ENCODE measurements at regions not wholly inside any gene's neighbourhood (a gene's known extent, or its start where the extent isn't known, plus 50 kb on each side); places are given as distances from the start of the nearest gene placed in this dataset.

DNA sequence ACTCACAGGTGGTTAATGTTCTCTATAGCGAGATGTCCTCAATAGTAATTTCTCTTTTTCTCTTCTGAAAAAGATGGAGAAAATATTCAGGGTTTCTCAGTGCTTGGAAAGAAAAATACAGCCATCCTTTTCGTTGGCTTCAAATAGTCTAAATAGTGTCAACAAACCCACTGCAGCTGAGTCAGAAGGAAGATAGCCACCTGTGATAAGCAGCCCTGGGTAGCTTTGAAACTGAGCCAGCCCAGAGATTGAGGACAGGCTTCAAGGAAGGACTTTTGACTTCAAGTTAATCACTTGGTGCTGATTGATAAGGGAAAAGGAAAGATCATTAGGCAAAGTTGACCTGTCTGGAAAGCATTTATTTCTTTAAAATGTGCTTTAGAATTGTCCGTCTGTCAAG is 78.7 kb upstream of the TYRP1 start:
- TF ChIP-seq, protein P1, sequence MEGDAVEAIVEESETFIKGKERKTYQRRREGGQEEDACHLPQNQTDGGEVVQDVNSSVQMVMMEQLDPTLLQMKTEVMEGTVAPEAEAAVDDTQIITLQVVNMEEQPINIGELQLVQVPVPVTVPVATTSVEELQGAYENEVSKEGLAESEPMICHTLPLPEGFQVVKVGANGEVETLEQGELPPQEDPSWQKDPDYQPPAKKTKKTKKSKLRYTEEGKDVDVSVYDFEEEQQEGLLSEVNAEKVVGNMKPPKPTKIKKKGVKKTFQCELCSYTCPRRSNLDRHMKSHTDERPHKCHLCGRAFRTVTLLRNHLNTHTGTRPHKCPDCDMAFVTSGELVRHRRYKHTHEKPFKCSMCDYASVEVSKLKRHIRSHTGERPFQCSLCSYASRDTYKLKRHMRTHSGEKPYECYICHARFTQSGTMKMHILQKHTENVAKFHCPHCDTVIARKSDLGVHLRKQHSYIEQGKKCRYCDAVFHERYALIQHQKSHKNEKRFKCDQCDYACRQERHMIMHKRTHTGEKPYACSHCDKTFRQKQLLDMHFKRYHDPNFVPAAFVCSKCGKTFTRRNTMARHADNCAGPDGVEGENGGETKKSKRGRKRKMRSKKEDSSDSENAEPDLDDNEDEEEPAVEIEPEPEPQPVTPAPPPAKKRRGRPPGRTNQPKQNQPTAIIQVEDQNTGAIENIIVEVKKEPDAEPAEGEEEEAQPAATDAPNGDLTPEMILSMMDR (IDR thresholded peaks at IDR 0.05; ENCODE audit: low read depth, low read length, missing control alignments) = no peak
- in situ Hi-C loops (cut with HindIII; ENCODE audit: low sequenced_read_pairs) = no loop called here
- H3K4me3 ChIP-seq (ENCODE audit: low read depth, low read length) = no peak overlapping the region
- no peak for DNase-seq (ENCODE audit: low read depth)

DNA sequence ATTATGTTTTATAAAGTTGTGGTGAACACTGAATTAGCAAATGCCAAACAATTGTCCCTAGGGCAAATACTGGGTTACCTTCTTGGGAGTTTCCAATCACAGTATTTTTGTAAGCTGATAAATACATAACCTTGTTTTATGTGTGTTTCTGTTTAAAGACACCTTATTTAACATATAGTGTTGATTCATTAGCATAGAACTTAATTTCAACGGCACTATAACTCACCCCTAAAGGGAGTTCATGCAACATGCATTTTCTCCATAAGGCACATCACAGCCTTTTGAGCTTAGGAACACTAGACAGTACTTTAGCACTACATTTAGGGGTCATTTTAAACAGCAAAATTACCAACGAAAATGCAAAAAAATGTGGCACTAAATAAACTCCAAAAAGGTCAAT is 74.2 kb upstream of the TYRP1 start:
- no peak for DNase-seq (ENCODE audit: low read depth)
- in situ Hi-C loops (cut with HindIII; ENCODE audit: low sequenced_read_pairs) = no loop called here
- TF ChIP-seq, protein P1 (IDR thresholded peaks at IDR 0.05; ENCODE audit: low read depth, low read length, missing control alignments) = no peak
- no peak overlapping the region for H3K4me3 ChIP-seq (ENCODE audit: low read depth, low read length)

DNA sequence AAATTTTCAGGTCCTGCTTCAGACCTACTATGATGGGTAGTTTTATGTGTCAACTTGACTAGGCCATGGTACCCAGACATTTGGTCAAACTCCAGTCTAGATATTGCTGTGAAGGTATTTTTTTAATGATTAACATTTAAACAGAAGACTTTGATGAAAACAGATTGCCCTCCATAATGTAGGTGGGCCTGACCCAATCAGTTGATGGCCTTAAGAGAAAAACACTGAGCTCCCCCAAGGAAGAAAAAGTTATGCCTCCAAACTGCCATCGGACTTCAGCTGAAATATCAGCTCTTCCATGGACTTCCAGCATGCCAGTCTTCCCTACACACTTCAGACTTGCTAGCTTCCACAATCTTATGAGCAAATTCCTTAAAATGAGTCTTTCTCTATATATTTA is 67.3 kb upstream of the TYRP1 start:
- TF ChIP-seq, protein P1 (IDR thresholded peaks at IDR 0.05; ENCODE audit: low read depth, low read length, missing control alignments) = no peak
- H3K4me3 ChIP-seq (ENCODE audit: low read depth, low read length) = no peak overlapping the region
- in situ Hi-C loops (cut with HindIII; ENCODE audit: low sequenced_read_pairs) = no loop called here
- no peak for DNase-seq (ENCODE audit: low read depth)

DNA sequence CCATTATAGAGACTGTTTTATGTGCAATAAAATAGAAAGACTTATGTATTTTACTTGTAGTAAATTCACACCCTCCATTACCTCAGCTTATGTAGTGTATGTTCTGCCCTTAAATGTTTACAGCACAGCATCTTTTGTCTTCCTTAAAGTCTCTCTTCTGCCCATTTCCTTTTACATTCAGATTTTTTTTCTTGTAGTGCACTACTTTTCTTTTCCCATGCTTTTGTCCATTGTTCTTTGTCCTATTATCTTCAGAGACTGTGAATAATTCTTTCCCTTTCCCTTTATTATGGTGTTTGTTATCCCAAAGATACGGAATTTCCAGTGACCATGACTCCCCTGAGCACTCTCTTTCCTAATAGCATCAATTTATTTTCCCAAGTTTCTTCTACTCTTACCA is 66.1 kb upstream of the TYRP1 start:
- TF ChIP-seq, protein P1 (IDR thresholded peaks at IDR 0.05; ENCODE audit: low read depth, low read length, missing control alignments) = no peak
- no peak for DNase-seq (ENCODE audit: low read depth)
- in situ Hi-C loops (cut with HindIII; ENCODE audit: low sequenced_read_pairs) = no loop called here
- H3K4me3 ChIP-seq (ENCODE audit: low read depth, low read length) = no peak overlapping the region

DNA sequence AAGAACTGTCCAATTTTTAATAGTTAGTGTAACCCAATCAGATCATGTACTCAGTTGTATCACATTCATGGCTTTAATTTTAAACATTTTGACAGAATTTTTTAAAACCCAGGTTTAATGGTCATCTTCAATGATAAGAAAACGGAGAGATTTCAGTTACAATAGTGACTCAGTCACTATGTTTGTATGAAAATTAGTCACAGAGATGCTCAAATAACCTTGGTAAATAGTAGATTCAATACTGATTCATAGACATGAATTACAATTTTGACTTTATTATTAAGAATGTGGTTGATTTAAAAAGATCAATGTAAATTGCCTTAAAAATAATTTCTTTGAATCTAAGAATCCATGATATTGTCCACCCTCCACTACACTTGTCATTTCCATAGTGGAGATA is 64.6 kb upstream of the TYRP1 start:
- TF ChIP-seq, protein P1 (IDR thresholded peaks at IDR 0.05; ENCODE audit: low read depth, low read length, missing control alignments) = no peak

DNA sequence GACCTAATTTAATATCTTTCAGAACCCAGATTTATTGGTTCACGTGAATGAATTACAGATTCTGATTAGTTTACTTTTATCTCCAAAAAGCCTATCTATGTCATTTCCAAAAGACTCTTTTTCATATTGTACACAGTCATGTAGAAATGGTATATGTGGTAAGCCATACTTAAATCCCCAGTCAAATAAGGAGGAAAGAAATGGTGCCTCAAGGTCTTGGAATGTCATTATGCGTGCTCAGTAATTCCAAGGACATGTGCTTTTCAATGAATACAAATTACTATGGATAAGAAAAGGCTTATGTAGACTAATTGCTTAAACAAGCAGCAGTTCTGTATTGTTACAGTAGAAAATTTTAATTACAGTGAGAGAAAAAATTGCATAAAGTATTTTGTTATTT is 64.1 kb upstream of the TYRP1 start:
- no peak overlapping the region for H3K4me3 ChIP-seq (ENCODE audit: low read depth, low read length)
- TF ChIP-seq, protein P1 (IDR thresholded peaks at IDR 0.05; ENCODE audit: low read depth, low read length, missing control alignments) = no peak
- DNase-seq (ENCODE audit: low read depth) = no peak
- in situ Hi-C loops (cut with HindIII; ENCODE audit: low sequenced_read_pairs) = no loop called here

More for the DNA sequence above, 64.6 kb upstream of the TYRP1 start:
- no peak overlapping the region for H3K4me3 ChIP-seq (ENCODE audit: low read depth, low read length)
- DNase-seq (ENCODE audit: low read depth) = no peak
- in situ Hi-C loops (cut with HindIII; ENCODE audit: low sequenced_read_pairs) = no loop called here

DNA sequence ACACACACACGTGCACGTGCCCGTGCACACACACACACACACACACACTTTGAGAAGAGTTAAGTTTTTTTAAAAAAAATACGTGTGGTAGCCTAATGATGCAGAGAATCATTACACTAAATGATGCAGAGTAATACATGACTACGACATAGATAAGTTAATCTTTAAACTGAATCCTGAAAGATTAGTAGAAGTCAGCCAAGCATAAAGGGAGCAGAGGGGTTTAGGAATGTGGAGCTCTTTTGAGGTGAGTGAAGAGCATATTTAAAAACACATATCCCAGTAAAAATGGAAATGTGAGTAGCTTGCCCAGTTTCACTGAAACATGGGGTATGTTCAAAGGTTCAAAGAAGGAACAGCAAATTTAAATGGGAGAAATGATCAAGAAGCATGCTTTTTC is 61.3 kb upstream of the TYRP1 start:
- DNase-seq (ENCODE audit: low read depth) = no peak
- no peak overlapping the region for H3K4me3 ChIP-seq (ENCODE audit: low read depth, low read length)
- in situ Hi-C loops (cut with HindIII; ENCODE audit: low sequenced_read_pairs) = no loop called here
- TF ChIP-seq, protein P1 (IDR thresholded peaks at IDR 0.05; ENCODE audit: low read depth, low read length, missing control alignments) = no peak

Measured in astrocyte of the cerebellum (primary cell).